Mesenteric fat pad (tissue), 1 donor: ENCODE measurements at regions not wholly inside any gene's neighbourhood (a gene's known extent, or its start where the extent isn't known, plus 50 kb on each side); places are given as distances from the start of the nearest gene placed in this dataset.
"Not testable (repeated sequence)": the region's sequence is repeated elsewhere in the genome, so short reads cannot be mapped to it uniquely, and the experiment has no call there.

Experiments used
- DNase-seq: peaks from one replicate; pipeline ENCODE4 v3.0.0-alpha.2; 2020; ENCODE audit warnings: low spot score
- donor health status: DM: yes; HTN: yes; CAD: no.

GRCh38 chr19:56894626-56895025 is 54.1 kb upstream of the PEG3 start:
- no peak for DNase-seq

GRCh38 chr19:56896095-56896494 is 55.6 kb upstream of the PEG3 start:
- DNase-seq: peak; percentile 35

GRCh38 chr19:56899943-56900342 is 59.4 kb upstream of the PEG3 start:
- peak; percentile 24 for DNase-seq

GRCh38 chr19:56900573-56901097 is 60.1 kb upstream of the PEG3 start:
- DNase-seq: peak; percentile 24

- no peak for DNase-seq
These were observed 65.2 kb upstream of the PEG3 start for GRCh38 chr19:56905631-56906150.

GRCh38 chr19:56912401-56913112 is 72.0 kb upstream of the PEG3 start:
- no peak for DNase-seq

- DNase-seq: not testable (repeated sequence)
These were observed 72.6 kb upstream of the PEG3 start for GRCh38 chr19:56913113-56913455.

GRCh38 chr19:56916528-56916927 is 76.0 kb upstream of the PEG3 start:
- no peak for DNase-seq

- no peak for DNase-seq
These were observed 77.0 kb upstream of the PEG3 start for GRCh38 chr19:56917529-56917928.

- no peak for DNase-seq
These were observed 77.5 kb upstream of the PEG3 start for GRCh38 chr19:56917998-56918397.

- no peak for DNase-seq
These were observed 78.3 kb upstream of the PEG3 start for GRCh38 chr19:56918682-56919307.

- no peak for DNase-seq
These were observed 78.9 kb upstream of the PEG3 start for GRCh38 chr19:56919308-56919995.

GRCh38 chr19:56926094-56926493 is 85.6 kb upstream of the PEG3 start:
- DNase-seq: not testable (repeated sequence)

- DNase-seq: no peak
These were observed 86.8 kb upstream of the PEG3 start for GRCh38 chr19:56927294-56927693.

GRCh38 chr19:56927791-56928207 is 87.3 kb upstream of the PEG3 start:
- DNase-seq: no peak

GRCh38 chr19:56930647-56931535 is 90.4 kb upstream of the PEG3 start:
- no peak for DNase-seq

- DNase-seq: no peak
These were observed 92.6 kb upstream of the PEG3 start for GRCh38 chr19:56933014-56933705.

- no peak for DNase-seq
These were observed 94.0 kb upstream of the PEG3 start for GRCh38 chr19:56934438-56935090.

- DNase-seq: no peak
These were observed 99.4 kb upstream of the PEG3 start for GRCh38 chr19:56939951-56940350.

GRCh38 chr19:56942756-56943155 is 102.2 kb upstream of the PEG3 start:
- peak; percentile 91 for DNase-seq
